Sigmoid colon (tissue), 4 donors: ENCODE measurements at regions not wholly inside any gene's neighbourhood (a gene's known extent, or its start where the extent isn't known, plus 50 kb on each side); places are given as distances from the start of the nearest gene placed in this dataset.

Experiments used
- POLR2A ChIP-seq, 2 donors: fragments of 450-650 bp; IDR thresholded peaks; one replicate each; pipeline ENCODE4 v1.6.1; 2016; ENCODE audit warnings: antibody characterized with exemption in 2 of 2, mild to moderate bottlenecking in 2 of 2, moderate library complexity in 2 of 2
- POLR2AphosphoS5 ChIP-seq, 4 donors: sonication (generic); formaldehyde crosslinking; IDR thresholded peaks; one replicate each; pipeline ENCODE4 v1.6.1; 2017; ENCODE audit warnings: antibody characterized with exemption in 4 of 4
- TF ChIP-seq, protein P1 (sequence below), 4 experiments: fragments of 450-650 bp in 3 of 4; fragments of 200-600 bp in 1 of 4; IDR thresholded peaks; one replicate each; pipeline ENCODE4 v1.5.1; 2016 to 2019; ENCODE audit warnings: antibody characterized with exemption in 4 of 4, mild to moderate bottlenecking in 3 of 4, moderate library complexity in 2 of 4

DNA sequence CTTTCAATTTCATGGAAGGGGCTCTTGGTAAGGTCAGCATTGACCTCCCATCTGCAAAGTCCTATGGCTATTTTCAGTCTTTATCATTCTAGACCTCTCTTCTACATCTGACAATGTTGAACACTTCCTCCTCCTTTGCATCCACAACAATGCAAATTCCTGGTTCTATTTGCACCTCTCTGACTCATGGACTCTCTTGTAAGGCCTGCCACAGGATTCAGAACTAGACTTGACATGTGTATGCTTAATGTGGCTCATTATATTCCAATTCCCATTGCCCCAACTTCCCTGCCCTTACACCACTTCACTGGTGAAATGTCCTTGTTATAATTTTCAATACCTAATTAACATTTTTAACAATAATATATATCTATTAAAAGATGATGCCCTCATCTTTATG, 314.3 kb upstream of the FGF13 start:
- TF ChIP-seq POLR2A (IDR thresholded peaks at IDR 0.05) (no peak), POLR2AphosphoS5 (IDR thresholded peaks at IDR 0.05) (no peak)
- TF ChIP-seq, protein P1, sequence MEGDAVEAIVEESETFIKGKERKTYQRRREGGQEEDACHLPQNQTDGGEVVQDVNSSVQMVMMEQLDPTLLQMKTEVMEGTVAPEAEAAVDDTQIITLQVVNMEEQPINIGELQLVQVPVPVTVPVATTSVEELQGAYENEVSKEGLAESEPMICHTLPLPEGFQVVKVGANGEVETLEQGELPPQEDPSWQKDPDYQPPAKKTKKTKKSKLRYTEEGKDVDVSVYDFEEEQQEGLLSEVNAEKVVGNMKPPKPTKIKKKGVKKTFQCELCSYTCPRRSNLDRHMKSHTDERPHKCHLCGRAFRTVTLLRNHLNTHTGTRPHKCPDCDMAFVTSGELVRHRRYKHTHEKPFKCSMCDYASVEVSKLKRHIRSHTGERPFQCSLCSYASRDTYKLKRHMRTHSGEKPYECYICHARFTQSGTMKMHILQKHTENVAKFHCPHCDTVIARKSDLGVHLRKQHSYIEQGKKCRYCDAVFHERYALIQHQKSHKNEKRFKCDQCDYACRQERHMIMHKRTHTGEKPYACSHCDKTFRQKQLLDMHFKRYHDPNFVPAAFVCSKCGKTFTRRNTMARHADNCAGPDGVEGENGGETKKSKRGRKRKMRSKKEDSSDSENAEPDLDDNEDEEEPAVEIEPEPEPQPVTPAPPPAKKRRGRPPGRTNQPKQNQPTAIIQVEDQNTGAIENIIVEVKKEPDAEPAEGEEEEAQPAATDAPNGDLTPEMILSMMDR (IDR thresholded peaks at IDR 0.05) = no peak
